Middle frontal gyrus (tissue), 1 donor: ENCODE measurements at regions not wholly inside any gene's neighbourhood (a gene's known extent, or its start where the extent isn't known, plus 50 kb on each side); places are given as distances from the start of the nearest gene placed in this dataset.

ENCODE experiments used
- DNase-seq: peaks from one replicate; pipeline ENCODE4 v3.0.0-alpha.2; 2015; ENCODE audit warnings: low spot score; ENCODE audit errors: extremely low spot score

DNA sequence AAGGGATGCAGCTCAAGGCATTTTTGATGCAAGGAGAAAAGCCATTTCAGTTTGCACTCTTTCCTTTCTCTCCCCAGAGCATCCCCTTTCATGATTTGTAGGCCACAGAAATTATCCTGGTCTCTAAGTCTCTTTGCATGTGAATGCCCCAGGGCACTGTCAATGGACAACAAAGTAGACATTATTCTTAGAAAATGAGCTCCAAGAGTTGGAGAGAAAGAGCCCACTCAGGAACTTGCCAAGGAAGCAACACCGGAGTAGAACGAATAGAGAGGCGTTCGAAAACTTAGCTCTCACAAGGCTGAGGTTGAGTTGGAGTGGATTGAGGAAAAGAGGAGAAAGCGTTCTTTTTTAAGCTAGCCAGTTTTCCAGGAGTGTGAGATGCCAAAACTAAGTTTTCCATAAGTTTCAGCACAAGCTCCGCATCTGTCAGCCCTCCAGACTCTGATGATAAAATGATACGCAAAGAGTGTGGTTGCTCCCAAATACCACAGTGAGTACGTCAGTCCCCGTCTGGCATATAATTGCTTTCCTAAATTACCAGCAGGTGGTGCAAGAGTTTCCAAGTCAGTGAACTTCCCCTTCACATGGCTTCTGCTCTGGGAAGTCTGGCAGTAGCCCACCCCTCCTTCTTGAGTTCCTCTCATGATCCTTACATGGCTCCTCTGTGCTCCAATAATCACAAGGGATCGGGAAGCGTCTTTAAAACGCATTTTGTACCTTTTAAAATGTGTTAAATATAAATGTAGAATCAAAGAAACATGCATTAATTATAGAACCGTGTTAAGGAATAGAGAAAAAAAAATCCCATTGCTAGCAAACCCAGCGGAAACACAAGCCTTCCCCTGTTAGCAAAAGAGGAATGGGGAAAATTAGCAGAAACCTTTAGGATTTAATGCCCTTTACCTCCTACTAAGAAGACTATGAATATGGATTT, 1060.6 kb upstream of the FANCL start:
- peak; percentile 22 for DNase-seq

DNA sequence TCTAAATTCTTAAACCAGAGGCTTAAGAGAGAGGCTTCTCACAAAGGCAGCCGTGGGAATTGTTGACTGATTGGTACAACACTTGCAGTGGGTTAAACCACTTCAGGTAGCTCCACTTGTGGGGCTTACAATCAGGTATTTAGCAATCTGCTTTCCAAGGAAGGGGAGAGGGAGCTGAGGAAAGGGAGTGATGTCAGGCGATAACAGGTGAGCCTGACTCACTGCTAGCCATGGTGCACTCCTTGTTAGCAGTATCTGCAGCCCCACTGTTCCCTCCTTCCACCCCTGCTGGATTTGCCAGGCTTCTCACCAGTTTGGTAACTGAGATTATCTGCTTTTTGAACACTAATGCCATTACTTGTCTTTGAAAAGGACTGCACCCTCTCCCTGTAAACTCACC, 1056.7 kb upstream of the FANCL start:
- DNase-seq, result no peak

- DNase-seq, result no peak
Observed at GRCh38 chr2:59296279-59296678, 1055.2 kb upstream of the FANCL start.

DNA sequence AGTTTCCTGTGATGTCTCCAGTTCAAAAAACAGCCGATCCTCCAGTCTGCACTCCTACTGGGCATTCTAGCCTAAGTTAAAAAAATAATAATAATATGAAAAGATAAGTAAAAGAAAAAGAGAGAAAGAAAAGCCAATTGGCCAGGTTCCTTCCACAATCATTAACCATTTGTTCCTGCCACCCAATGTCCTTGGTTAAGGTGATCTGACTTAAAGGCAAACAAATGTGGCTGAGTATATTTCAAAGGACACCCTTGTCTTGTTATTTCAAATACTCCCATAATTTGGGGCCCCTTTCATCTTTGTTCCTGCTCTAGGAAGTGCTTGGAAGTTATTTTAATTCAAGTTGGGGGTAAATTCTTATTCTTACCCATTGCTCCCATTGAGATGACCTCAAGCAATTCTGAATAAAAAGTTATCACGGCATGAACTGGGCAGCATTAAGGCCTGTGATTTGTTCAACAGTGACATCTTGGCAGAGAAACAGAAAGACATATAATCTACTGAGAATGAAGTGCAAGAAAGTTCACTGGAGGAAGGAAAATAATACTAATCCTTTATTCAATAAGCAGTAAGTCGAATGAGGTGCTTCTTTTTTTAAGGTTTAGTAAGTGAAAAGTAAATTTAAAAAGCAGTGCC, 1054.5 kb upstream of the FANCL start:
- DNase-seq, result no peak

DNA sequence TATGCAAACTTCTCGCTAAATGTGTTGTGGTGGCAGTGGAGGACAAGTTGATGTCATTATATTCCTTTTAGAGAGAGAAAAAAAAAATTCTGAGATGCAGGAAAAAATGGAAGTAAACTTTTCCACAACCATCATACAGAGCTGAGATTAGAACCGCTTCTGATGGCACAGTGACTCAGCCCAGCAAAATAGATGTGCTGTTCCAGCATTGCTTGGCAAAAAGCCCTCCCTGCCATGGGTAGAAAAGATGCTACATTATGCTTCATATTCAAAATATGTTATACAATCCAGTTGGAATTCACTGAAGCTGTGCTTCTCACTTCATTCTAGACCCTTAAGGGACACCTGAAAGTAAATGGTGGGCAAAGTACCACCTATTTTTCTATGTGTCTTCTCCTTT, 1047.6 kb upstream of the FANCL start:
- peak; percentile 42 for DNase-seq

GRCh38 chr2:59282374-59283057, 1041.4 kb upstream of the FANCL start:
- no peak for DNase-seq

- no peak for DNase-seq
Observed at GRCh38 chr2:59277671-59278070, 1036.5 kb upstream of the FANCL start.

DNA sequence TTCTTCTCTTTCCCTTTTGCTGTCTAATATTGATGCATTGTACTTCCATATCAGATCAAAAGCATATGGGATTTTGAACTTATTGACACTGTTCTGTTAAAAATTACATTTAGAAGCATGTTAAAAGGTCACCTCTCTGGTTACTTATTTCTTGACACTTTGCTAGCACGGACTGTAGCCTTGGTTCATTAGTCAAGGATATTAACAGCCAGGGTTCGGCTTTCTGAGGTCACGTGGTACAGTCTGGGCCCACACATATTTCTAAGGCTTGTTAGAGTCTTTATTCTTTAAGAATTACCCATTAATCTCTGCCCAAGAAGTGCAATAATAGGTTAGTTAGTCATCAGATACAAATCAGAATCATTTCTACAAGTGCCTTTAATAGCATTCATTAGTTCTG, 1035.8 kb upstream of the FANCL start:
- no peak for DNase-seq

GRCh38 chr2:59276033-59276432, 1034.9 kb upstream of the FANCL start:
- no peak for DNase-seq

GRCh38 chr2:59266453-59266852, 1025.3 kb upstream of the FANCL start:
- no peak for DNase-seq

- DNase-seq, result no peak
Observed at GRCh38 chr2:59259913-59260312, 1018.8 kb upstream of the FANCL start.

DNA sequence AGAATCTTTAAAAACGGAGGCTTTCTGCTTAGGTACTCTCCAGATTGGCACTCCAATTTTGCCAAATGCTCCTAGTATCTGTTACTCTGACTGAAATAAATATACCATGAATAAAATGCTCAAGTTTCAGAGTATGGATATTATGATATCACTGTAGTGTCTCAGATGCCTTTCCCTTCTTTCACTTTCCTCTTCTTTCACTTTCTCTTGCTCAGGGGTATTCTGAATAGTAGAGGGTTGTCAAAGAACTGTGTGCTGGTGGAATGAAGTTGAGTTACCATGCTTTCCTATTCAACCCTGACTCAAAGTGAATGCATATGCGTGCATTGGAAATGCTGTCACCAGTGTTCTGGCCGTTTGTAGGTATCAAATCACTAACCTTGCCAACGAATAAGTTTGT, 1015.2 kb upstream of the FANCL start:
- no peak for DNase-seq

DNA sequence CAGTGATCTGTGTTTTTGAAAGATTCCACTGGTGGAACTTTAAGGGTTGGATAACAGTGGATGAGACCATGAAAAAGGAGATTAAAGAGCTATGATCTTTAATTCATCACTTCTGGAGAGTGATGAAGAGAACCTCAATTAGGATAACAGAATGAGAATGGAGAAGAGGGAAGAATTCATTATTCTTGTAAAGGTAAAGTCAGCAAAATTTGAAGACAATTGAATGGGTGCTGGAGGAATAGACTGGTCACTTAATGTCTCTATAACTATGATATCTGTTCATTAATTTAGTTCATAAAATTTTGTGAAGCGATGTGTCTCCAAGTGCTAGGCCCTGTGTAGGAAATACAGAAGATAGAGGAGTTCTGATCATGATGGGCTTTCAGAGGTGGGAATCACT, 1013.2 kb upstream of the FANCL start:
- DNase-seq, result no peak

DNA sequence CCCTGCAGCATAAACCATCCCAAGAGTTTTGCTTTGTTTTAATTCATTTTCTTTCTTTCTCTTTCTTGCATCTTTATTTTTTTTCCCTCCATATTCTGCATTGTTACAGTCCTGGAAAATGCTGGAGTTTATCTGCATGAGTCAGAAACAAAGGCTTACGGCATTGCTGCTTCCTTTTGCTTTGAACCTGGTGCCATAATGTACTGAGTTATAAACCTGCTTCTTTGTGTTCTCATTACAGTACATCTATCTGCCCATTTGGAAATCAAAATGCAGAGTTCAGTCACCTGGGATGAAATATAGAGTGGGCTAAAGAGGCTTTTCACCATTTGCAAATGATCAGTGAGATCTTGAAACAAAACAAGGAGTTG, 1009.2 kb upstream of the FANCL start:
- no peak for DNase-seq

- no peak for DNase-seq
Observed at GRCh38 chr2:59249441-59250306, 1008.5 kb upstream of the FANCL start.

DNA sequence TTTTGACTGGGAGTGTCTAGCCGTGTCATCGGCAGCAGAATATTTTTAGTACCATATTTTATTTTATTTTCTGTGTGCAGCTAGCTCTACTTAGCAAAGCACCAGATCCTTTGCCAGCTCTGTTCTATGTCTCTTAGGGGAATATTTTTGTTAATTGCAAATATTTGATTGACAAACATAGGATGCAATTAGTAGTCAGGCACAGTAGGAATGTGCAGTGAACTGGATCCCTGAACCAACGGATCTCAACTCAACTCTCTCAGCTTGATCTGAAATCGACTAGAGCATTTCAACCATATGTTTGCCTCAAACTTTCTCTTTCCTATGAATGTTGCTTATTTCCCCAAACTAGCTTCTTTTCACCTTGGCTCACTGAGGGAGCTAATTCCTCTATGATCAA, 998.0 kb upstream of the FANCL start:
- no peak for DNase-seq

DNA sequence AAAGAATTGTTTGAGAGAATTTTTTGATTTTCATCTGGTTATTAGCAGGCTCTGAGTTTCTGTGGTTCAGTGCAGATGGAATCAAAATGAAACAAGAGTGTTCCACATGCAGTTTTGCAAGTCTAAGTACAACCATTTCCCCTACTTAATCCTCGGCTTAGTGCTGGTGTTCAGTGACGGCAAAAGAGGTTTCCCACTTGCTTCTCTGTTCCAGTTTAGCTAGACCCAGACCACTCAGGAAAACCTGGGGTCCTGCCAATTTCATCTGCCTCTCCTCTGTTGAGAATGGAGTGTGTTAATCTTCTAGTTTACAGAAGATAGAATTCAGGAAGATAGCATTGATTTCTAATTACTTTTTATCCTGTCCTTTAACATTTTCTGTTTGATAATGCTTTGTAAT, 996.2 kb upstream of the FANCL start:
- DNase-seq, result no peak

GRCh38 chr2:59236723-59237122, 995.6 kb upstream of the FANCL start:
- DNase-seq, result no peak

DNA sequence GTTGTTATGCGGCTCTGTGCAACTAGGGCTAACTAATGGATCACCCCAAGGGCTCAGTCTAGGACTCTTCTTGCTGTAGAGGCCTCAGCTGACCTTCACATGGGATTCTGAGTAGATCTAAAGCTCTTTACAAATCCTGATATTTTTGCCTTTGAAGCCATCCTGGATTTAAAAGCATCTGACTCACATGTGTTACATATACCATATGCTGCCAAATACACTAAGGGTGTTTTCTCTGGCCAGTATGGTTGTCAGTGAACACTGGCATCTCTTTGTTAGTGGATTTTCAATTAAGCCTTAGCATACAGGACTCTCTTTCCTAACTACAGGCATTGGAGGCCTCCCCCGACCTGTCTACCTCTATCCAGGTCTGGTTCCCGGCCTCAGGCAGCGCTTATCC, 992.8 kb upstream of the FANCL start:
- DNase-seq, result peak; percentile 35

GRCh38 chr2:59233448-59233847, 992.3 kb upstream of the FANCL start:
- no peak for DNase-seq

GRCh38 chr2:59232394-59233165, 991.5 kb upstream of the FANCL start:
- DNase-seq, result no peak
